ENCODE measurements at regions not wholly inside any gene's neighbourhood (a gene's known extent, or its start where the extent isn't known, plus 50 kb on each side); places are given as distances from the start of the nearest gene placed in this dataset.

- BruUV-seq (replicated peaks) = no TSS peak
- TF ChIP-seq EZH2 (IDR thresholded peaks at IDR 0.05; ENCODE audit: borderline replicate concordance, low read depth, low read length, poor library complexity, severe bottlenecking) (no peak), CTCF (conservative IDR thresholded peaks at IDR 0.05; ENCODE audit: low read depth, low read length) (no peak)
- intact Hi-C loops (cut with micrococcal nuclease; ENCODE audit: unreplicated experiment) = loop anchor here (2.0 to 5.0 kb wide), 2 partner anchors 145 to 349 kb away; no protein-coding TSS in a partner anchor
- Histone ChIP-seq H3K4me3 (ENCODE audit: low read depth, low read length, poor library complexity, severe bottlenecking) (no peak overlapping the region), H3K36me3 (ENCODE audit: insufficient read depth, low read length, poor library complexity, severe bottlenecking) (no peaks in the 10 kb centered on the region), H3K4me1 (ENCODE audit: insufficient read depth, low read length, poor library complexity, severe bottlenecking) (peaks cover 21% of the 10 kb centered on the region), H3K27me3 (replicated peaks; ENCODE audit: insufficient read depth, low read depth, low read length, poor library complexity) (no peaks in the 10 kb centered on the region), H3K27ac (ENCODE audit: low read depth, low read length, poor library complexity, severe bottlenecking) (no peak overlapping the region), H3K9me3 (ENCODE audit: low read depth, low read length, poor library complexity, severe bottlenecking) (no peaks in the 10 kb centered on the region)
- ChIA-PET POLR2A (ENCODE audit: low non-redundant PET) (no interaction called here), CTCF (interaction anchor here (2.0 kb wide), 1 partner anchor 148 kb away, joined by 11 read pairs; no protein-coding TSS in a partner anchor)
- DNase-seq (ENCODE audit: low spot score) = no peak
These were observed 270.3 kb upstream of the DCBLD2 start for GRCh38 chr3:99171800-99172199.

GRCh38 chr3:99170867-99171517, 269.5 kb upstream of the DCBLD2 start:
- intact Hi-C loops (cut with micrococcal nuclease; ENCODE audit: unreplicated experiment) = loop anchor here (5.0 kb wide), 1 partner anchor 349 kb away; no protein-coding TSS in a partner anchor
- CTCF ChIA-PET = no interaction called here
- POLR2A ChIA-PET (ENCODE audit: low non-redundant PET) = no interaction called here

GRCh38 chr3:99167071-99167470, 265.6 kb upstream of the DCBLD2 start:
- Histone ChIP-seq H3K36me3 (ENCODE audit: insufficient read depth, low read length, poor library complexity, severe bottlenecking) (no peaks in the 10 kb centered on the region), H3K4me3 (ENCODE audit: low read depth, low read length, poor library complexity, severe bottlenecking) (no peak overlapping the region), H3K9me3 (ENCODE audit: low read depth, low read length, poor library complexity, severe bottlenecking) (no peaks in the 10 kb centered on the region), H3K27ac (ENCODE audit: low read depth, low read length, poor library complexity, severe bottlenecking) (no peak overlapping the region), H3K4me1 (ENCODE audit: insufficient read depth, low read length, poor library complexity, severe bottlenecking) (no peaks in the 10 kb centered on the region), H3K27me3 (replicated peaks; ENCODE audit: insufficient read depth, low read depth, low read length, poor library complexity) (no peaks in the 10 kb centered on the region)
- POLR2A ChIA-PET (ENCODE audit: low non-redundant PET) = no interaction called here
- BruUV-seq (replicated peaks) = no TSS peak
- intact Hi-C loops (cut with micrococcal nuclease; ENCODE audit: unreplicated experiment) = no loop called here
- no peak for DNase-seq (ENCODE audit: low spot score)
- TF ChIP-seq CTCF (conservative IDR thresholded peaks at IDR 0.05; ENCODE audit: low read depth, low read length) (no peak), EZH2 (IDR thresholded peaks at IDR 0.05; ENCODE audit: borderline replicate concordance, low read depth, low read length, poor library complexity, severe bottlenecking) (no peak)
- CTCF ChIA-PET = no interaction called here

More at GRCh38 chr3:99170867-99171517, 269.5 kb upstream of the DCBLD2 start:
- Histone ChIP-seq H3K27me3 (replicated peaks; ENCODE audit: insufficient read depth, low read depth, low read length, poor library complexity) (no peaks in the 10 kb centered on the region), H3K27ac (ENCODE audit: low read depth, low read length, poor library complexity, severe bottlenecking) (no peak overlapping the region), H3K4me1 (ENCODE audit: insufficient read depth, low read length, poor library complexity, severe bottlenecking) (peaks cover 13% of the 10 kb centered on the region), H3K36me3 (ENCODE audit: insufficient read depth, low read length, poor library complexity, severe bottlenecking) (no peaks in the 10 kb centered on the region), H3K4me3 (ENCODE audit: low read depth, low read length, poor library complexity, severe bottlenecking) (no peak overlapping the region), H3K9me3 (ENCODE audit: low read depth, low read length, poor library complexity, severe bottlenecking) (no peaks in the 10 kb centered on the region)
- BruUV-seq (replicated peaks) = no TSS peak
- TF ChIP-seq CTCF (conservative IDR thresholded peaks at IDR 0.05; ENCODE audit: low read depth, low read length) (no peak), EZH2 (IDR thresholded peaks at IDR 0.05; ENCODE audit: borderline replicate concordance, low read depth, low read length, poor library complexity, severe bottlenecking) (no peak)
- DNase-seq (ENCODE audit: low spot score) = no peak
